Epidermal melanocyte (primary cell): ENCODE measurements at regions not wholly inside any gene's neighbourhood (a gene's known extent, or its start where the extent isn't known, plus 50 kb on each side); places are given as distances from the start of the nearest gene placed in this dataset.

Source experiments
- DNase-seq: peaks from one replicate; pipeline ENCODE4 v3.0.0; 2011; ENCODE audit warnings: low spot score; ENCODE audit not compliant: insufficient read length

DNA sequence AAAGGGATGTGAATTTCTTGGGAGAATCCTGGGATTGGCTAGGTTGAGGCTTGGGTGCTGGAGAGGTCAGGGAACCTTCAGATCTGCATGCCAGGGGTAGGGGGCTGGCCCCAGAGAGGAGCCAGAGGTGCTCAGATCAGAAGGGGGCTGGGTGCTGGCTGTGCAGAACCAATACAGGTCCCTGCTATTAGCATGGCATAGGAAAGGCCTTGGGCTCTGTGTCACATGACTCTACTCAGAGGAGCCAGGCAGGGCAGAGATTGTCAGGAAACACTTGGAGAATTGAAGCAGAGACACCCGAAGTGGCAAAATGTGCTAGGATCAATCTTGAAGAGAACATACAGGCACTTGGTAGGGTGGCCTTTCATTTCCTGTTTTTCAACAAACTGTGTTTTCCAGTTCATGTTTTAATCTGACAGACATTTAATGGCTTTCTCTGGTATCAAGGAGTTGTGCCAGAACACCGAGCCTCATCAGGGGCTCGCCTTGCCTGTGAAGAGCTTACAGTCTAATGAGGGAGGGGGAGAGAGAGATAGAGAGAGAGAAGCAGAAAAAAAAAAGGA is 498.9 kb downstream of the RPS24 start:
- no peak for DNase-seq

DNA sequence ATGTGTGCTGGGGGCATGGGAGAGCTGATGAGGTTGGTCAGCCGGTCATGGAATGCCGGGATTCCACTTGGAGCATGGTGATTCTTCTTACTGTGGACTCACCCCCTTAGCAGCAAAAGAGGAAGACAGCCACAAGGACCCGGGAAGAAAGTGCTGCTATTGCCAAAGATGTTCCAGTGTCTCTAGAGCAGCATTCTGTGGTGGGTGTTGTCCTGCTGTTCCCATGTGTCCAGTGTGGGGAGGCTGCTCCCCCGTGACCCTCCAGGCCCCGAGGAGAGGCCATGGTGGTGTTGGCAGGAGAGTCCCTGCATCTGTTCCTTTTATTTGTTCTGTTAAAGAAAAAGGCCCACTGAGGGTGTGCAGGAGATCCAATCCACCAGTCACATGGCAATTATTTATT is 499.4 kb downstream of the RPS24 start:
- no peak for DNase-seq

DNA sequence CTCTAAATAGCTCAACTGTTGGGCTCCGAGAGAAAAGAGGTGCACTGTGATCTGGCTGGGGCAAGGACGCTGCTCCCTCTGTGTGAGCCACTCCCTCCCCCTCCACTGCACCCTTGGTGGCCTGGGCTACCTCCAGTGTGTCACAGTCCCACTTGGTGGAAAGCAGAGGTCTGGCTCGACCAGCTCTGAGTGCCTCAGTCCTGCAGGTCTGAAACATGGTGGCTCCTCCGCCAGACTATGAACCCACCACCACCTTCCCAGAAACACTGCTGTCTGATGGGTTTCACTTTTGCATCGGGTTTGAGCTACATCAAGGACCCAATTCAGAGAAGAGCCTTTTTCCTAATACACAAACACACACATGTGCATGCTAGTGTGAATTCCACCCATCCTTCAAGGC is 500.1 kb downstream of the RPS24 start:
- no peak for DNase-seq

DNA sequence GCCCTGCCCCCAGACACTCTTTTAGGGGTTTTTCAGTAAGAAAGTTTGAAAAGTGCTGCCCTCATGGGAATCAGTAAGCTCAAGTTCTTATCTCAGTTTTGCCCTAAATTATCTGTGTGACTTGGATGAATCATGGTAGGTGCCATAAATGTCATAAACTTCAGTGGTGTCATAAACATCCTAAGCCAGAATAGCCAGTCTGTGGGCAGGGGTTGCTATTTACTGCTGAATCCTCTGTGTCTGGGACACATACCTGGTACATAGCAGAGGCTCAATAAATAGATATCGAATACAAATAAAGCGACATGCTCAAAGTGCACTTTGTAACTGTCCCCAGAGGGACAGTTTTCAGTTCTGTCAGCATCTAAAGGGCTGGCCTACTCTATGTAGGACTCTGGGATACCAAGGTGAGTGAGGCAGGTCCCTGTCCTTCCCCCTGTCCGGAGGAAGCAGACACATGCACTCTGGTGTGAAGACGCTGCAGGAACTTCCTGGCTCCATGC is 502.1 kb downstream of the RPS24 start:
- DNase-seq = no peak

DNA sequence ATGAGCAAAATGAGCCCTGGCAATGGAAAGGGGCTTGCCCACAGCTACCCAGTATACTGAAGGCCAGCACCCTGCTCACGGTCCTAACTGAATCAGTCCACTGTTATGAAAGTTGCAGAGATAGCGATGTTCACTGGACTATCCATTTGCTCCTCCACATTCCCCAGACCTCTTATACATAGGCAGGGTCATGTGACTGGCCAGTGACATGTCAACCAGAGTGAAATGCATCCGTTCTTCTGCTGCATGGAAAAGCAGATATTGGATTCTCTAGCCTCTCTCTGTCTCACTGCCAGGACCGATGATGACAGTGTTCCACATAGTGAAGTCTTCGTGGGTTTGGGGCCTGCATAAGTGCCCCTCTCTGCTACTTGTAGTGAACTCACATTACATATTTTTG is 503.4 kb downstream of the RPS24 start:
- DNase-seq = no peak

DNA sequence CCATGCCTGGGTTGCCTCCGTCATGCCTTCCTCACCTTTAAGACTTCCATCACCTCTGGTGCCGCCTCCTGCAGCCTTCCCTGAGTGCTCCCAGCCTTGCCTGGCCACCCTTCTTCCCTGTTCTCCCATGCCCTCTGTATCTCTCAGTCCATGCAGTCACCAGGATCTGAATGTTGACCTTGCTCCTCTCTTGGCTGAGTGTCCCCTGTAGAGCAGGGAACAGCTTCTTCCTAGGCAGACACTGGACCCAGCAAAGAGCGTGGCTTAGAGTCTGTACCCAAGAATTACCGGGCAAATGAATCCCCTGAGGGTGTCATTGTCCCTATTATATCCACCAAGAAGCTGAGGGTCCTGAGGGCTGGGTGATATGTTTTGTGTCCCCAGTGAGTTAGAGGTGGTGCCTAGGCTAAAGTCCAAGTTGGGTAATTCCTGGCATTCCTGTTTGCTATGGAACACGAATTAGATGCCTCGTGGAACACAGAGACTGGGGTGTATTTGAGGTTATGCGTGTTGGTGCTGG is 505.6 kb downstream of the RPS24 start:
- no peak for DNase-seq

DNA sequence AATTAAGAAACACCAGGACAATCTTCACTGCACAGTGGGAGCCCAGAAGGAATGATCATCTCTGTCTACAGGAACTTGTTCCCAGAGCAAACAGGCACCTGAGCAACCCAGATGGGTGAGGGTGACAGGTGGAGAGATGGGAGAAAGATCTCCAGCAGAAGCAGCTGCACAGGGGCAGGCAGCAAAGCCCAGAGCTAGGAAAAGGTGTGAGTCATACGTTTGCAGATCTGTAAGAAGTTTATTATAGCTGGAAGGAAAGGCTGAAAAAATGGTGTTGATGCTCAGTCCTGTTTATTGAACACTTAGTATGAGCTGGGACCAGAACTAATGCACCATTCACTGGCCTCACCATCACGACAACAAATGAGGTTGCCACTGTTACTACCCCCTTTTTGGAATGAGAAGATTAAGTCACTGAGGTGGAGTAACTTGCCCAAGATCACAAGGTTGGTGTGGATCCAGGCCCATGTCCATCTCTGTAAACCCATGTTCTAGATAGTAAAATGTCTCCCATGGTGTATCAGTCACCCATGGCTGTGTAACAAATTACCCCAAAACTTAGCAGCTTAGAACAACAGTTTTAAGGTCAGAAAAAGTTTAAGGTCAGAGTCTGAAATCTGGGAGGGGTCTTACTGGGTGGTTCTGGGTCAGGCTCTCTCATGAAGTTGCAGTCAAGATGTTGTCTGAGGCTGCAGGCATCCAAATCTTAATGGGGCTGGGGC is 506.9 kb downstream of the RPS24 start:
- no peak for DNase-seq

DNA sequence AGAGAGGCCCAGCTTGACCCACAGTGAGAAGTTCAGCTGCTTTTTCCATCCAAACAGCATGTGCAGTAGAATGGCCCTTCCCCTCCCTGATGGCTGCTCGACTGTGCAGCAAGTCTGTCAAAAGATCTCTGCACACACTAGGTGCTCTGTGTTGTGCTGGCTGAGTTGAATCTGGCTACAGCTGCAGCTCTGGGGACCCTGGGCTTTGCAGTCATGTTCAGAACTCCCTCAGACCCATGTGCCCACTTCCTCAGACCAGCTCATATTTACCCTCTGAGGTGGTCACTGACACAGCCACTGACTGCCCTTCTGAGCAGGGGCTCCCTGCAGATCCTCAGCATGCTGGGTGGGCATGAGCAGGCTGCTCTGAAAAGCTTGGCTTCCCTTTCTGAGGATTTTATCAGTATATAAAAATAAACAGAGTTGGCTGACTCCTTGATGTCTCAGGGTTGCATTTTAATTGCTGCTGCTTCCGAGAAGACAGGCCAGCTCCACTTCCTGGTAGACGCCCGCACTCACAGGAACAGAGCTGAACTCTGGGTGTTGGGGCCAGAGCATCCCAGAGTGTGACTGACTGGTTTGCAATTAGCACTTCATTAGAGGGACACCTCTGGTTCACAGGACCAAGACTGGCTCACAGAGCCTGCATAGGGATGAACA is 507.9 kb downstream of the RPS24 start:
- DNase-seq = no peak

DNA sequence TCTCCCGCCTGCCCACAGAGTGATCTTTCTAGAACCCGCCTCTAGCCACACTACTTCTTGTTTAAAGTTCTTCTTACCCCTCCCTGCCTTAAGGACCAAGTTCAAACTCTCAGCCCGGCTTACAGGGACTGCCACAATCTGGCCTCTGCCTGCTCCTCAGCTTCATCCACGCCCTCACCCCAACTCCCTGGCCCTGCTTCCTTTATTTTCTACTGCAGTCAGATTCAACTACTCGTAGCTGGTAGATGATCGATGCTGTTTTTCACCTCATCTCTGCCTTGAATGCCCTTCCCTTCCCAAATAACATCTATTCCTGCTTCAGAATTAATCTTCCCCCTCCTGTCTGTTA is 508.5 kb downstream of the RPS24 start:
- no peak for DNase-seq

DNA sequence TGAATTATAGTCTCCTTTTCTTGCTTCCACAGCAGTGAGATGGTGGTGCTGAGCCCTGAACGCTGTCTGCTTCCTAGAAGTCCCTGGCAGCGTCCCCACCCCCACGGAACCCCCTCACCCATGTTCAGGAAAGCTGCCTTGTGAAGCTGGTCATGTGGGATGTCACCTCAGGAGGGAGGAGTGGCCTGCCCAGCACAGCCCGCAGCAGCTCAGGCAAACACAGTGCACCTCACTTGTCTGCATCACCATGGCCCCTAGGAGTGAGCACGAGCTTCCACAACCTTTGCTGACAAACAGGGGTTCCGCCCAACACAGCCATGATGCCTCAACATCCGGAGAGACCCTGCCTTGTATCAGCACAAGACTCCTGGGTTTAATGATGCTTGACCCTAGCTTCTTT is 508.9 kb downstream of the RPS24 start:
- no peak for DNase-seq

DNA sequence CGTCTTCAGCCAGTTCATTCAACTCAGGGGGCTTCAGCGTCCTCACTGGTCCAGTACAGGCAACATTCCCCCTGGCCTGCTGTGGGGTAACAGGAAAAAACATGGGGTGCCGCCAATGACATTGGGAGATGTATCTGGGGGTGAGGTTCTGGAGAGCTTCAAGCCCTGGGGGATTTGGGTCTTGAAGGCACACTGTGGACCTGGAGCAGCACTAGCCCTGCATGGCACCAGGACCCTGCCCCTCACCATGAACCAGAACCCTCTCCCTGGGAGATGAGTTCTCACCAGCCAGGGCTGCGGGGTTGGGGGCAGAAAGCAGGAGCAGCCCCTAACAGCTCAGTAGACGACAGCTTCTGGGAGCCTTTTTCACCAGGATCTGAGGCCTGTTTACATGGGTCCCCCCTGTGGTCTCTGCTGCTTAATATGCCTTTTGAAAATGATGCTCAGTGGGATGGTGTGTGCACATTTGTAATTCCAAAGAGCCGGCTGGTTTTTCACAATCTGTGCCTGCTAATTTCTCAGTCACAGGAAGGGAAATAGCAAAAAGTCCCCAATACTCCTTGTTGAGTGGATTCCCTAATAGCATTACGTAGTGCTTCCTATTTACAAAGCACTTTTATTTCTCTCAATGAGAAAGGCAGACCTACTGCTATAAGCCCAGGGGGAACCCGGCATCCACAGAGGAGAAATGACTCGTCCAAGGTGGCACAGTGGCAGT is 509.5 kb downstream of the RPS24 start:
- DNase-seq = no peak

DNA sequence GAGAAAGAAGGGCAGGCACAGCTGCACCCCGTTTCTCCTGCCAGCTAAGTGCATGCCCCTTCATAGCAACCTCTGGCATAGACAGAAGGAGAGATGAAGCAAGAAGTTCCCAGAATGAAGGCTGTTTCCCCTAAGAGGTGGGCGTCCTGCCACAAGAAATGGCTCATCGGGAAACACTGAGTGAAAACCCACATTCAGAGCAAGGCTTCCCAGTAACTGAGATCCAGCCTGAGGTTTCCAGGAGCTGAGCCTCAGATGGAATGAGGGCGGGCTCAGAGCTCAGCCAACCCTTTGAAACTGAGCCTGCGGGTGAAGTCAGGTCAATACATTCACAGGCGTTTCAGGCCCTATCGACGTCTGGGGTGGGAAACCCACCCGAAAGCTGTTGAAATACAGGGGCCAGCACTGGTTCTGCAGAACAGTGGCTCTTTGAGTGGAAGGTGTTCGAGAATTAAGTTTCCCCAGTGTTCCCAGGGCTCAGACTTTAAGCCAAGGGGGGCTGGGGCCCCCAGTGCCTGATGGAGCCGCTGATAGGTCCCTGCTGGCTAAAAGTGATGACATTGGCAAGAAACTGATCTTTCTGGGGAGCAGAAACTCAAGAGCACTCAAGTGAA is 510.2 kb downstream of the RPS24 start:
- no peak for DNase-seq

DNA sequence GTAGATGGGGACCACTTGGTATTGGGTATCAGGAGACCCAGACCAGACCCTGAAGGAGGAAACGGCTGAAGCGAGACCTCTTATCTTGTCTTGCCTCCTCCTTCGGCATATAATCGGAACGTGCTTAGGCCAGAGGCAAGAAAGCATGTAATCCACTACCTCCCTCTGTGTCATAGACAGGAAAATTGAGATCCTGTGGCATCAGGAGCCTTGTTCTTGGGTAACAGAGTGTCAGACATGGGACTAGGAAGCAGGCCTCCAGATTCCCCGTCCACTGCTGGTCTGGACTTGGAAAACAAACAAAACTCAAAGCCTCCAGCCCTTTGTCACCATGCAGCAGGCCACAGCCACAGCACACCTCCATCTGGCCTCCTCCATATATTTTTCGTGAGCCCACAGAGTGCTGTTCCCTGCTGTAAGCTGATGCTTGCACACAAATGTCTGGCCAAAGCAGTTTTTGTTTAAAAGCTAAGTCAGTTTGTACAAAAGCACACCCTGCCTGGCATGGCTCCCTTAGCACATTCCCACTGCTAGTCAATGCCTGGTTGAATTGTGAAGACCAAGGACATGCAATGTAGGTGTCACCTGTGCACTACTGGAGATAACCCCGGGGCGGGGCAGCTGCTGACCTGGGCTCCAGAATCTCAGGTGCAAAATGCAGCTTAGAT is 510.9 kb downstream of the RPS24 start:
- DNase-seq = no peak

DNA sequence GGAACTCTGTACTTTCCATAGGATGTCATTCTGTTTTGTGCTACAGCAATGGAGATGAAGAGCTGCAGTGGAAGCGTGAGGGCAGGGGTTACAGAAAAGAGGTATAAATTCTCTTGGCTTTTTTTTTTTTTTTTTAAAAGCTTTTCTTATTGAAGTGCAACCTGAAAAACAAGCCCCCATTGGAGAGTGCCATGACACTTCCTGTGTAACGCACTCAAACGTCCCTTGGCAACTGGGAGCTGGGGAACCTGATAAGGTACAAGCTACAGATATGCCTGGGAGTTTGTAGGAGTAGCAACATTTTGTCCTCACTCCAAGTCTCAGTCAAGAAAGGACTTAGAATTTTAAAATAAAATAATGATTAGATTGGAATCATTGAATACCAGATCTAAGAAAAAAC is 512.1 kb downstream of the RPS24 start:
- no peak for DNase-seq

DNA sequence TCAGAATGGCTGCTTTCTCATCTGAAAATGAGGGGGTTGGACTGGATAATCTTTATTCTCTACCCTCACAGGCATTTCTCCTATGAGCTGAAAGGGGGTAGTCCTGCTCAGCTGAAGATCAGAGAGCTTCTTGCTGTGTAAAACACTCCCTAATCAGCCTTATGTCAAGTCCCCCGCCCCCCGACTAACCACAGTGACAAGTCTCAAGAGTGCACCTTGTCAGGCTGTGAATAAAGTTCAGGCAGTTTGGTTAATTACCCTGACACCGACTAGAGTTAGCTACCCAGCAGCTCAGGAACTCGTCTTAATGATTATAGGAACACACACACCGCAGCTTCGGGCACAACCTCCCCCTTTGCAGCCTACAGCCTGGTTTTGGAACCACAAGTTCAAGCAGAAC is 513.7 kb downstream of the RPS24 start:
- no peak for DNase-seq

DNA sequence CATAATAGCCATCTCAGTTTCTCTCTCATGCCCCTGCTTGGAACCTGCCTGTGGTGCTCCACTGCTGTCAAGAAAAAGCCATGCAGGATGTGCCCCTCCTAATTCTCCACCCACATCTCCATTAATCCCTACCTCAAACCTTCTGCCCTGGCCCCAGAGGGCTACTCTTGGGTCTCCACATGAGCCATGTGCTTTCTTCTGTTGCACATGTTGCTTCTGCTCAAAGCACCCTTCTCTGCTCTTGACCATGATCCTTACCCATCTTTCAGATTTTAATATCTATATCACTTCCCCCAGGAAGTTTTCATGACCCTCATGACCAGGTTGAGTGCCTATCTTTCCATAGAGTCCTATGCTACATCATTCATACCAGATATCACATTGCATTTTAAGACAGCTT is 514.2 kb downstream of the RPS24 start:
- DNase-seq = no peak

DNA sequence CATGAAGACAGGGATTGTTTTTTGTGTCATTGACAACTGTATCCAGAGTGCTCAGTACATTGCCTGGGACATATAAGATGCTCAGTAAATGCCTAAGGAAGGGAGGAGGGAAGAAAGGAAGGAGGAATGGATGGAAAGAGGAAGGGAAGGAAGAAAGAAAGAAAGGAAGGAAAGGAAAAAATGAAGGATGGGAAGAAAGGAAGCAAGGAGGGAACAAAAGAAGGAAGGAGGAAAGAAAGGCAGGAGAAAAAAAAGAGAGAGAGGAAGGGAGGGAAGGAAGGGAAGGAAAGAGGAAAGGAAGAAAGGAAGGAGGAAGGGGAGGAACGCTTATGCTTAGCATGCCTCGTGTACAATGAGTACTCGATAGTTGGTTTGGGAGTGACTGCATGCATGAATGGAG is 514.7 kb downstream of the RPS24 start:
- no peak for DNase-seq

DNA sequence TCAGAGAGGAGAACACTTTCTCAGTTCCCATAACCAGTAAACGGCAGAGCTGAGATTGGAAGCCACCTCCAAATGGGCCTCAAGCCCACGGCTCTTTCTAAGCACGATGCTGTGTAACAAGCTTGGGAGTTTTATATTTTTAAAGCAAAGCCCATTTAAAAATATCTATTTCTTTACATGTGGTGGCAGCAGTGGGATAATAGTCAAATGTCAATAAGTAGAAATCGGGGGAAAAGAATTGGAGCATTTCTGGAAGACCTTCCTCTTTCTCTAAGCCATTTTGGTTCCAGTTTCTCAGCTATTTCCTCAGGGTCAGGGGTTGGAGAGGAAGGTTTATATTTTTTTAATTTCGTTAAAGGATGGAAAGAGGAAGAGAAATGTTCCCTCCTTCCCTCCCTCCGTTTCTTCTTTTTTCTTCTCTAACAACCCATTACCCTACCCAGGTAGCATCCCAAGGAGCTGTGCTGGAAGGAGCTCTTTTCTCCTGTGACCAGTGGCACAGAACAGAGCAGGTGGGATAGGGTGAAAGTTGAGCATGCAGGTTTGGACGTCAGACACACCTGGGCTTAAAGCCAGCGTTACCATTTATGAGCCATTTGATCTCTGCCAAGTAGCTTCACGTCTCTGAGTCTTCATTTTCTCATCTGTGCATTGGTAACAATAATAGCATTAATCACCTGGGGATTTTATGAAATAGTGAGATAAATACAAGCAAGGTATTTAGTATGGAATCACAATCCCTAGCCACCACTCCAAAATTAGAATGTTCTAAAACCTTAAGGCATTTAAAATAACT is 515.7 kb downstream of the RPS24 start:
- DNase-seq = no peak

DNA sequence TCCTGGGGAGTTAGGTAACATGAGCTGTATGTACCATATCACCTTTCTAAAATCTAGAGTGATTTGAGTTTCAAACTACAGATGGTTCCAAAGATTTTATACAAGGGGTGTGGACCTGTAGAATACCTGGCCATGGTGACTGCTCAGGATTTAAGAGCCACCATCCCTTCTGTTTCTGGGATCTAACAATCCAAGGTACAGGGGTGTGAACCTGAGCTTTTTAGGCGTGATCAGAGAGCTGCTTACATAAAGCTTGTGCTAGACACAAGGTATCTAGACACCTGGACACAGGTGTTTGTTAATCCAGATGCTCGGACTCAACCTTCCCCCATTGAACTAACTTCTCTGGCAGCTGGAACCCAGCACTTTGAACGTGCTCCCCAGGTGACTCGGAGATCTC is 516.4 kb downstream of the RPS24 start:
- DNase-seq = no peak

DNA sequence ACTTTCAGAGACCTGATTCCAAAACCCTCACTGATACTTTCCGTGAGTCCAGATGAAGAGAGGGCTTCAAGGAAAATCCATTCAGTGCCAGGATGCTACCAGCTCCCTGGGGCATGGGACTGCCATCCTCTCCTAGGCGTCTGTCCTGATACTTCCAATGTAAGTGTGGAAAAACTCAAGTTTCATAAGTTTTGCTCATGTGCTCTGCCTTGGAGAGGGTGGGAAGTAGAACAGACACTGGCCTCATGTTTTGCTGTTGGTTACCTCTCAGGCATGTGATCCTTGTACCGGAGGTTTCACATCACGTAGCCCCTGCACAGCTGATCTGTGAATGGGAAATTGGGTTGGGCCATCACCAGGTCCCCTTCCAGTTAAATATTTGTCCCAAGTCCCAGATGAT is 517.1 kb downstream of the RPS24 start:
- no peak for DNase-seq
